ENCODE measurements at regions not wholly inside any gene's neighbourhood (a gene's known extent, or its start where the extent isn't known, plus 50 kb on each side); places are given as distances from the start of the nearest gene placed in this dataset.

- TF ChIP-seq CTCF (IDR thresholded peaks at IDR 0.05; ENCODE audit: poor library complexity), result no peak
- TF ChIP-seq EZH2phosphoT487 (IDR thresholded peaks at IDR 0.05; ENCODE audit: low read depth, severe bottlenecking, unreplicated experiment), result no peak
- TF ChIP-seq EZH2 (IDR thresholded peaks at IDR 0.05; ENCODE audit: borderline replicate concordance), result no peak
Observed at GRCh38 chr13:82747958-82748357, 1134.3 kb downstream of the SLITRK1 start.

Measured in hepatocyte (in vitro differentiated cells).